ENCODE measurements at regions not wholly inside any gene's neighbourhood (a gene's known extent, or its start where the extent isn't known, plus 50 kb on each side); places are given as distances from the start of the nearest gene placed in this dataset.

- no peak overlapping the region for H3K4me3 ChIP-seq (ENCODE audit: low read depth, low read length)
- no peak for TF ChIP-seq CTCF (IDR thresholded peaks at IDR 0.05; ENCODE audit: insufficient read depth, low read depth, low read length)
- no peak for DNase-seq (ENCODE audit: low read depth)
These were observed 621.0 kb downstream of the ARL4A start for GRCh38 chr7:13308423-13308822.

DNA sequence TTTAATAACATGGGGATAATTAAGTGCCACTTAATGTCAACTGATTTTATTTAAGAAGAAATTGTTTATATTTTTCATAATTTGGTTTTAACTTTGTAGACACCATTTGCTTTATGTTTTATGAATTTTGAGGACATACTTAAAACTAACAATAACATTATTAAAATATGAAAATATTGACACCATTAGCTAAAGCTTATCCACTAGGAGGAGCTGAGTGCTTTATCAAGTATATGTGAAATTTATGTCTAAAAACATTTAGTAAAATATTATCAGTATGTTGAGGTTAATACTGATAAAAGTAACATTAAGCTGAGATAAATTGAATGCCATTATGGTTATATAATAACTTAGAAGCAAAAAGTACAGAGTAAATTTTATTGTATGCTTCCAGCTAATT is 622.1 kb downstream of the ARL4A start:
- no peak for TF ChIP-seq CTCF (IDR thresholded peaks at IDR 0.05; ENCODE audit: insufficient read depth, low read depth, low read length)
- H3K4me3 ChIP-seq (ENCODE audit: low read depth, low read length) = no peak overlapping the region
- DNase-seq (ENCODE audit: low read depth) = no peak

DNA sequence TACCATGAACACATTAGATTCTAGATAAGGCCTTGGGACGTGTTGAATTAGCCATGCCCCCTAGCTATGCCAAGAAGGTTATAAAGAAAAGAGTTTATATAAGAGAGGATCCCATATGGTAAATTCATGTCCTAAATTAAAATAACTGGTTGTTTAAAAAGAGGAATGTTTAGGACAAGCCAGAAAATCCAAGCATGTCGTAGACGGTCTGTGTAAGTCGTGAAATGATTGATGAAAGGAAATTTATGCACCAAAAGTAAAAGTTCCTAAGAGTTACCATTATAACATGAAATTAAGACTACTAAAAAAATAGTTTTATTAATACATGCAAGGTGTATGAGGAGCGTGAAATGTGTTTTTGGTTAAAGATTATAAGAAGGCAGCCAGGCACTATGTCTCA is 624.9 kb downstream of the ARL4A start:
- H3K4me3 ChIP-seq (ENCODE audit: low read depth, low read length) = no peak overlapping the region
- TF ChIP-seq CTCF (IDR thresholded peaks at IDR 0.05; ENCODE audit: insufficient read depth, low read depth, low read length) = no peak
- DNase-seq (ENCODE audit: low read depth) = no peak

GRCh38 chr7:13320333-13320732 is 632.9 kb downstream of the ARL4A start:
- no peak overlapping the region for H3K4me3 ChIP-seq (ENCODE audit: low read depth, low read length)
- TF ChIP-seq CTCF (IDR thresholded peaks at IDR 0.05; ENCODE audit: insufficient read depth, low read depth, low read length) = no peak
- DNase-seq (ENCODE audit: low read depth) = no peak

- no peak for DNase-seq (ENCODE audit: low read depth)
- H3K4me3 ChIP-seq (ENCODE audit: low read depth, low read length) = no peak overlapping the region
- no peak for TF ChIP-seq CTCF (IDR thresholded peaks at IDR 0.05; ENCODE audit: insufficient read depth, low read depth, low read length)
These were observed 633.9 kb downstream of the ARL4A start for GRCh38 chr7:13321316-13321715.

GRCh38 chr7:13322126-13322525 is 634.7 kb downstream of the ARL4A start:
- DNase-seq (ENCODE audit: low read depth) = no peak
- H3K4me3 ChIP-seq (ENCODE audit: low read depth, low read length) = no peak overlapping the region
- no peak for TF ChIP-seq CTCF (IDR thresholded peaks at IDR 0.05; ENCODE audit: insufficient read depth, low read depth, low read length)

DNA sequence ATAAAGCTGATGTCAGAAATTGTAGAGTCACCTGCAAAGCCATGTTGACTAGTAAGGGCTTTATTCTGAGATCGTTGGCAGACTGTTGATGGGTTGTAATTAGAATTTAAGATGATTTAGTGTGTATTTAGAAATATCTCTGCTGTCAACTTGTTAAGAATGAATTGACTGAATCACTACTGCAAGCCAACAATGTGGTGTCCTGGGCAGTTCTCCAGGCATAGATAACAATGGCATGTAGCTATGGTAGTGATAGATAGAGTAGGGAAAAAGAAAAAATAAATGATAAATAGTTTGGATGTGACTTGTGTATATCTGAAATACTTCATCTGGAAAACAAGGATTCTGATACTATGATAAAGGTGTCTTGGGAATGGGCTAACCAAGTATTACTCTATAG is 640.2 kb downstream of the ARL4A start:
- TF ChIP-seq CTCF (IDR thresholded peaks at IDR 0.05; ENCODE audit: insufficient read depth, low read depth, low read length) = no peak
- H3K4me3 ChIP-seq (ENCODE audit: low read depth, low read length) = no peak overlapping the region
- DNase-seq (ENCODE audit: low read depth) = no peak
